RWPE1 (cell line): ENCODE measurements at regions not wholly inside any gene's neighbourhood (a gene's known extent, or its start where the extent isn't known, plus 50 kb on each side); places are given as distances from the start of the nearest gene placed in this dataset.
"Not testable (repeated sequence)": the region's sequence is repeated elsewhere in the genome, so short reads cannot be mapped to it uniquely, and the experiment has no call there.

Experiments used
- CTCF ChIA-PET: fragments of 350-600 bp; sonication (Branson Sonifier 250); formaldehyde crosslinking; extraction: SDS; loops from one replicate; lab custom pipeline; 2021; lab: Yijun Ruan, JAX
- POLR2A ChIA-PET: fragments of 400-600 bp; formaldehyde crosslinking; extraction: SDS; loops from one replicate; lab custom pipeline; 2020; ENCODE audit warnings: antibody characterized with exemption; ENCODE audit not compliant: low non-redundant PET; lab: Yijun Ruan, JAX
- DNase-seq: peaks from one replicate; pipeline ENCODE4 v3.0.0; 2012; ENCODE audit warnings: low spot score
- H3K27ac ChIP-seq: fragments of 450-650 bp; 2 replicates; pipeline ENCODE4 v1.5.1; 2017
- TF ChIP-seq, protein P1 (sequence below): fragments of 450-650 bp; conservative IDR thresholded peaks from 2 replicates; pipeline ENCODE4 v1.5.1; 2017; ENCODE audit warnings: low read depth, mild to moderate bottlenecking

DNA sequence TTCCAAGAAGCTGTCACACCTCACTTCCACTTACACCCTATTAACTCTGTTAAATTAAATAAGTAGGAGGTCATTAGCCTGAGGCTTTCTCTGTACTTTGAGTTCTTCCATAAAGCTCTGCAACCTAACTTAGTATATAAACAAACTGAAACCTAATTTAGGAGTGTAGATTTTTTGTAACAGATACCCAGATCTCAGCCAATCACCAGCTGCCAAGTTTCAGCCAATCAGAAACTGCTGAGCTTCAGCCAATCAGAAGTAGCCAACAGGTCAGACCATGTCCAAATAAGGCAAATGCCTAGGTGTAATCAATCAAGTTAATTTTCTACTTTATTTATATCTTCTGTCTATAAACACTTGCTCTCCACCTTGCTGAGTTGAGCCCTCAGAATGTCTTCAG lies 142.7 kb upstream of the SULF2 start:
- peak; percentile 96 for DNase-seq
- TF ChIP-seq, protein P1, sequence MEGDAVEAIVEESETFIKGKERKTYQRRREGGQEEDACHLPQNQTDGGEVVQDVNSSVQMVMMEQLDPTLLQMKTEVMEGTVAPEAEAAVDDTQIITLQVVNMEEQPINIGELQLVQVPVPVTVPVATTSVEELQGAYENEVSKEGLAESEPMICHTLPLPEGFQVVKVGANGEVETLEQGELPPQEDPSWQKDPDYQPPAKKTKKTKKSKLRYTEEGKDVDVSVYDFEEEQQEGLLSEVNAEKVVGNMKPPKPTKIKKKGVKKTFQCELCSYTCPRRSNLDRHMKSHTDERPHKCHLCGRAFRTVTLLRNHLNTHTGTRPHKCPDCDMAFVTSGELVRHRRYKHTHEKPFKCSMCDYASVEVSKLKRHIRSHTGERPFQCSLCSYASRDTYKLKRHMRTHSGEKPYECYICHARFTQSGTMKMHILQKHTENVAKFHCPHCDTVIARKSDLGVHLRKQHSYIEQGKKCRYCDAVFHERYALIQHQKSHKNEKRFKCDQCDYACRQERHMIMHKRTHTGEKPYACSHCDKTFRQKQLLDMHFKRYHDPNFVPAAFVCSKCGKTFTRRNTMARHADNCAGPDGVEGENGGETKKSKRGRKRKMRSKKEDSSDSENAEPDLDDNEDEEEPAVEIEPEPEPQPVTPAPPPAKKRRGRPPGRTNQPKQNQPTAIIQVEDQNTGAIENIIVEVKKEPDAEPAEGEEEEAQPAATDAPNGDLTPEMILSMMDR, result no peak
- peak overlapping the region; percentile 93 for H3K27ac ChIP-seq
- ChIA-PET POLR2A (interaction anchor here (1.2 kb wide), 1 partner anchor 141 kb away, joined by 5 read pairs; no protein-coding TSS in a partner anchor), CTCF (interaction anchor here (0.7 to 0.8 kb wide), 2 partner anchors 33 to 692 kb away, joined by 3 to 4 read pairs; no protein-coding TSS in a partner anchor)

GRCh38 chr20:47927385-47927851 lies 142.1 kb upstream of the SULF2 start:
- H3K27ac ChIP-seq, result peak overlapping the region; percentile 93
- peak; percentile 99 for DNase-seq
- TF ChIP-seq, protein P1, result no peak
- CTCF ChIA-PET, result interaction anchor here (0.7 to 1.3 kb wide), 3 partner anchors 141 to 216 kb away, joined by 3 to 8 read pairs (median 5); no protein-coding TSS in a partner anchor
- POLR2A ChIA-PET, result interaction anchor here (1.2 kb wide), 1 partner anchor 141 kb away, joined by 5 read pairs; no protein-coding TSS in a partner anchor

- POLR2A ChIA-PET, result no interaction called here
- H3K27ac ChIP-seq, result peak overlapping the region; percentile 93
- DNase-seq, result peak; percentile 50
- CTCF ChIA-PET, result interaction anchor here (0.8 to 1.3 kb wide), 3 partner anchors 140 to 263 kb away, joined by 3 to 8 read pairs (median 5); no protein-coding TSS in a partner anchor
- TF ChIP-seq, protein P1, result no peak
Measured at GRCh38 chr20:47926731-47927130, 141.4 kb upstream of the SULF2 start.

DNA sequence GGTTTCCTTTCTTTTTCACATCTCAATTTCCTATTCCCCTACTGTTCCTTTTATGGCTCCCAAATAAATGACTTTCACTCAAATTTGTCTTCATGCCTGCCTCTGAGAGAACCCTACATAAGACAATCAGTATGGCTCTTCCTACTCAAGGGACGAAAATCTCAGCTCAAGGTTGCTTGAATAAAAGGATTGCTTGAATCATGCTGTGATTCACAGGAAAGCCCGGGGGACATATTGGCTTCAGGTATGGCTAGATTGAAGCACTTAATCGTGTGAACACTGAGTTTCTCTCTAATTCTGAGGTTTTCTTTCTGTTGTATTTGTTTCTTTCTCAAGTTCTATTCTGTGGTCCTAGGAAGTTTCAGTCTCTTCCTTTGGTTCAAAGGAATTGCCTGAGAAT lies 140.3 kb upstream of the SULF2 start:
- CTCF ChIA-PET, result interaction anchor here (0.5 to 0.6 kb wide), 2 partner anchors 11 to 378 kb away, joined by 3 read pairs; no protein-coding TSS in a partner anchor
- peak; percentile 90 for DNase-seq
- peak overlapping the region; percentile 71 for H3K27ac ChIP-seq
- TF ChIP-seq, protein P1, result no peak
- POLR2A ChIA-PET, result no interaction called here

- peak overlapping the region; percentile 74 for H3K27ac ChIP-seq
- ChIA-PET CTCF (interaction anchor here (0.6 kb wide), 1 partner anchor 169 kb away, joined by 3 read pairs; no protein-coding TSS in a partner anchor), POLR2A (no interaction called here)
- peak; percentile 77 for DNase-seq
- TF ChIP-seq, protein P1, result no peak
Measured at GRCh38 chr20:47922269-47922668, 137.0 kb upstream of the SULF2 start.

DNA sequence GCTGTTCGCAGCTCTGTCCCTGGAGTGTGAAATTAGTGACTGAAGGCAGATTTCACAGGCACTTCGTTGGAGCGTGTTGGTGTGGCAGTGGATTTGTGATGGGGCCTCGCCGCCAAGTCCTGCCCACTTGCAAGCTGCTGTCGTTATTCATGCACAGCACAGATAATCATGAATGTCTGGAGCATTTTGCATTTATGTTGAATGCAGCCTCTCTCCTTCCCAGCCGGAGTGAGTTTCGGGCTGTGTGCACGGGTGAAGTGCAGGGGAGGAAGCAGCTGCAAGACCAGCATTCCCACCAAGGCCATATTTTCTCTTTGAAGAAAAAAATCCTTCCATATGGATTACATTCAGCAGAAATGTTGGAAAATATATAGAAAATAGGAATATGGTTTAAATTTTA lies 136.5 kb upstream of the SULF2 start:
- CTCF ChIA-PET, result interaction anchor here (0.6 kb wide), 1 partner anchor 169 kb away, joined by 3 read pairs; no protein-coding TSS in a partner anchor
- peak overlapping the region; percentile 74 for H3K27ac ChIP-seq
- POLR2A ChIA-PET, DNase-seq: not testable (repeated sequence)

GRCh38 chr20:47921408-47921807 lies 136.1 kb upstream of the SULF2 start:
- CTCF ChIA-PET, result interaction anchor here (0.6 to 0.7 kb wide), 2 partner anchors 136 to 415 kb away, joined by 3 to 4 read pairs; no protein-coding TSS in a partner anchor
- no peak for DNase-seq
- TF ChIP-seq, protein P1, result no peak
- H3K27ac ChIP-seq, result peak overlapping the region; percentile 74
- POLR2A ChIA-PET, result no interaction called here
